ENCODE measurements at regions not wholly inside any gene's neighbourhood (a gene's known extent, or its start where the extent isn't known, plus 50 kb on each side); places are given as distances from the start of the nearest gene placed in this dataset.
A peak's percentile ranks its signal among the peaks of the same experiment; 100 is the strongest.

DNA sequence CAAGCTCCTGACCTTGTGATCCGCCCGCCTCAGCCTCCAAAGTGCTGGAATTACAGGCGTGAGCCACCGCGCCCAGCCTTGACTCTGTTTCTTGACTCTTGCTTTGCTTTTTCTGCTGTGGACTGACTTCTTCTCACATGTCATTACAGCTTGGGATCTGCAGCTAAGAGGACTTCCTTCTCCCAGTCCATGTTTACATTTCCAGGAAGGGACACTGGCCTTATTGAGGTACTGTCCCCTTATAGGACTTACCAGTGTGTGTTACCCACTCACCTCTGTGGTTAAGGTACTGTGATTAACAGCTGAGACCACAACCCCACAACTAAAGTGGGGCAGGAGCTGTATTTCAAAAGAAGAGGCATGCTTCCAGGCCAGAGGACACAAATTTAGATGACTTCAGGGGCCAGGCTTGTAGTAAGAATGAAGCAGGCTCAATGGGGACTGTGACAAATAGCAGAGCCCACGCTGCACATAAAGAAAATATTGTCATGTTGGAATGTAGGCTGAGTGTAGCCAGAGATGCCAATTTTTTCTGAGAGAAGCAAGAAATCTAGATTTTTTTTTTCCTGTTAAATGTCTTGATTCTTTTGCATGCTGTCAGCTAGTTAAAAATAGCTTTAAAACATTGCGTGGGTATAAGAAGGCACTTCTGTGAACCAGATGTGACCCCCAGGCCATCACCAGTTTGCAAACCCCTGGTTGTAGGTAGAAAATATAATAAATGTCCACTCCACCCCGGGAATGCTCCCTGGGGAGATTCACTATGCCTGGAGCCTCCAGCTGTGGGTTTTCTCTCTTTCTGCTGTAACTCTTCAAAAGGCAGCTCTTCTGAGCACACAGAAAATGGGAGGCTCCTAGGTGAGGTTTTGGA lies 75.0 kb downstream of the PTPDC1 start:
- no peak for DNase-seq (ENCODE audit: low read depth in 2 of 2)

DNA sequence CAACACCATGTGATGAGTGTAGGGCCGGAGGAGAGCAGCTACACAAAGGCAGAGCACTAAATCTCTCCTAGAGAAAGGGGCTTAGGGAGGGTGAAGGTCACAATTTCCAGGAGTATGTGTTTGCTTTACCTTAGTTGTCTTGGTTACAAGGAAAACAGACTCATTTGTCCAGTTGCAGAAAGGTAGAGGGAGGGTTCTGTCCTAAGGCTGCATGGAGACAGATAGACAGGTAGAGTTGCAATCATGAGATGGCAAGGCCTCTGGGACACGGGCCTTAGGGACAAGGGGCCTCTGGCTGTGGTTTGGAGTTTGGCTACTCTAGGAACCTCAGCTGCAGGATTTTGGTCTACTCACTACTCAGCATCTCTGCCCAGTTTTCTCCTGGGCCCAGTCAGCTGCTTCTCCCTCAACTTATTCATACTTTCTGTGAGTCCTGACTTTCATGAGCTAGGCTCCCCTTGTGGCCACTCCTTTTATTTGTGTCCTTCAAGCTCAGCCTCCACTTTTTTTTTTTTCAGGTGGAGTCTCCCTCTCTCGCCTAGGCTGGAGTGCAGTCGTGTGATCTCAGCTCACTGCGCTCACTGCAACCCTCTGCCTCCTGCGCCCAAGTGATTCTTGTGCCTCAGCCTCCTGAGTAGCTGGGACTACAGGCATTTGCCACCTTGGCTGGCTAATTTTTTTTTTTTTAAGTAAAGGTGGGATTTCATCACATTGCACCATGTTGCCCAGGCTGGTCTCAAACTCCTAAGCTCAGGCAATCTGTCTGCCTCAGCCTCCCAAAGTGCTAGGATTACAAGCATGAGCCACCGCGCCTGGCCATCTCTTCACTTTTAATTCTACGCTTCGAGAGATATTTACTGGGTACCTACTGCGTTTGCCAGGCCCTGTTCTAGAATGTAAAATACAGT lies 76.6 kb downstream of the PTPDC1 start:
- DNase-seq (ENCODE audit: low read depth in 2 of 2): no peak

DNA sequence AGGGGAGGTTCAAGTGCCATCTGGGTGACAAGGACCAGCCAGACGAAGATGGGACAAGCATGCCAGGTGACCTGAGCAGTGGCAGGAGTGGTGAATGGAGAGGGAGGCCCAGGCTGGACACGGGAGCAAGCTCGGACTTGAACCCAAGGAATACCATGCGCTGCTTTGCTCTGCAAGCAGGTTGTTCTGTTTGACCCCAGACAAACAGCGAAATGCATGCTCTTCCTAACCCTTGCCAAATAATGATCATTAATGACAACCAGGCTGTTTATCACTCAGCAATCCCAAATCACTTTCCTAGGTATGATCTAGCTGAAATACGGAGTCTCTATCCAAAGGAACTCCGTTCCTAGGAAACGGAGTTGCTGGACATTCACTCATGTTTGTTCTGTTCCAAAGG lies 77.4 kb downstream of the PTPDC1 start:
- no peak for DNase-seq (ENCODE audit: low read depth in 2 of 2)

DNA sequence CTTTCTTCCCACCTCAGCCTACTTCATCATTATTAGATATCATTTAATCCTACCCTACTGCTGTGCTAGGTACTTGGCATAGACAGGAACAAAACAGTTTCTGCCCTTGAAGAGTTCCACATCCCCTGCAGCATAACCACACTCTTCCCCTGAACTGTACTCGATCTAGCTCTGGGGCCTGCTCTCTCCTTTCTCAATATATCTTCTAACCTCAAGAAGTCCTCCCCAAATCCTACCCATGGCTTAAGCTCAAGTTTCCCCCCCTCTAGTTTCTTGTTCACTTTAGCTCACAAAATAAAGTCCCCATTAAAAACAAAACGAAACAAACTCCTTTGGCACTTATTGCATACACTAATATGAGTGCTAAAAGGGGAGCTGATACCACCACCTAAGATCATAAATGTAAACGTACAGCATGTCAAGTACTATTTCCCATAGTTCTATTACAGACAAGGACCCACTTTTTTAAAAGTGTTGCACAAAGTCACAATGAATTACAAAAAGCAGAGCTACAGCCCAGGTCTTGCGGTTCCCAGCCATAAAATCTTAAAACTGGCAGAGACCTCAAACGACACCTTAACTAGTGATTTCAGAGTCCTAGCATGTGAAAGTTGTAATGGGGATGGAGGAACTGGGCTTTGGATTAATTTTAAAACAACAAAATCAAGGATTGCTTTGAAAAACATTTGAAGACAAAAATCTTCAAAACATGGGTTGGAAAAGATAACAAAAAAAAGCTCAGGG lies 80.7 kb downstream of the PTPDC1 start:
- no peak for DNase-seq (ENCODE audit: low read depth in 2 of 2)

DNA sequence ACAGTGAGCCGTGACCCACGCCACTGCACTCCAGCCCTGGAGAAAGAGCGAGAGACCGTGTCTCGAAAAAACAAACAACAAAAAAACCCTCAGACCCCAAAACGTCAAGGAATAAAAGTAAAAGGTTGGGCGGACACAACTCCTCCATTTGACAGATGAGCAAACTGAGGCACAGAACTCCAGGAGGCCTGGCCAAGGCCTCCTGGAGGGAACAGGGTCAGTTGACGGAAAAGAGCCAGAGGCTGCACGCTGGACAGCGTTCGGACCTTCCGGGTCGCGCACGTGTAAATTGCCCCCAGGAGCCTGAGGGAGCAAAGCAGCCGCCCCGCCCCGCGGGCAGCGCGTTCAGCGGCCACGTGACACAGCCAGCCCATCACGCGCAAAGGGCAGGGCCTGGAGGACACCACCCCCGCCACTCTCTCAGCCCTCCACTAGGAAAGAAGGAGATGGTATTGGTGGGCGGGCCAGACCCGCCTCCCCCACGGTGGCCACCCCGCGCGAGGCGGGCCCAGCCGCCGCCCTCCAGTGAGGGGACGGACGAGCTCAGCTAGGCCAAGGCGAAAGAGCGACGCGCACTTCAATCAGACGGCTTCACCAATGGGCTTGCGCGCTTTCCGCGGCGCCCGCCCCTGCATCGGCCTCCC lies 81.5 kb downstream of the PTPDC1 start:
- DNase-seq (ENCODE audit: low read depth in 2 of 2): peak; percentile 91 to 96

DNA sequence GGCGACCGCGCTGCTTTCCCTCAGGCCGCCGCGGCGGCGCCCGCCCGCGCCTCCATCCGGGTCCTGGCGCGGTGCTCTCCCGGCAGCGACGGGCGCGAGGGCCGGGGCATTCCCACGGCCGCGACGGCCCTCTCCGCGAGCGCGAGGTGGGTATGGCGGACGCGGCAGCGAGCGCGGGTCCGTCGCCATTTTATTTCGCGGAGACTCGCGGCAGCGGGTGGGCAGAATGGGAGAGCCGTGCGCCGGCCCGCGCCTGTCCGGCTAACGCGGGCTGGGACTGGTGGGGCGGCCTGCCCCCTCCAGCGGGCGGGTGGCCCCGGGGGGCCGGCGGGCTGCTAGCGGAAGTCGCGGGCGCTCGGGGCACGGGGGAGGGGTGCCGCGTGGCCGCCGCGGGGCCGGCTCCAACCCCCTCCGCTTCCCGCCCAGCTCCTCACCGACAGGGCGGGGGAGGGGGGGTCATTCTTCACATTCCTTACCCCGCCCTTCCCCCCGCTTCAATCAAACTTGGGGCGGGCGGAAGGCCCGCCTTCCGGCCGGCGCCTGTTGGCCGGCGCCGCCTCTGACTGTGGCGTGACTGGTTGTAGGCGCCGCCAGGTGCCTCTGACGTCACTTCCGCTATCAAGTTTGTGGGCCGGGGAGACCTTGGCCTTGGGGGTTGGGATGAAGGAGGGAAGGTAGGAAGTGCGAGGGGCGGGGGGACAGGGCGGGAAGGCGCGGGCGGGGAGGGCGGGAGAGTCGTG lies 82.1 kb downstream of the PTPDC1 start:
- DNase-seq (ENCODE audit: low read depth in 2 of 2): peak; percentile 88 to 95

DNA sequence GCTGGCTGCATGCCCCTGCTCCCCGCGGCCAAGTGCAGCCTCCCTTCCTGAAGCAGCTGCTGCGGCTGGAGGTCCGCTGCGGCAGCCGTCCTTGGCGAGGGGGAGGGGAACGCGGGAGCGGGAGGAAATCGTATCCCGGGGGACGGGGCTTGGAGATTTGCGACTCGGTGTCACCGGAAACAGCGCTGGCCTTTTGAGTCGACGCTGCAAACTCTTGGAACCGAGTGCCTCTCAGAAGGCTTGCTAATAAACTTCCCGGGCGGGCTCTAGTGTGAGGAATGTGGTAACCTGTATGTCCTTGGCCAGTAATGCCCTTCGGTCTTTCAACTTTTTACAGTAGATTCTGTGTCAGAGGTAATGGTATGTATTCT lies 82.7 kb downstream of the PTPDC1 start:
- no peak for DNase-seq (ENCODE audit: low read depth in 2 of 2)

DNA sequence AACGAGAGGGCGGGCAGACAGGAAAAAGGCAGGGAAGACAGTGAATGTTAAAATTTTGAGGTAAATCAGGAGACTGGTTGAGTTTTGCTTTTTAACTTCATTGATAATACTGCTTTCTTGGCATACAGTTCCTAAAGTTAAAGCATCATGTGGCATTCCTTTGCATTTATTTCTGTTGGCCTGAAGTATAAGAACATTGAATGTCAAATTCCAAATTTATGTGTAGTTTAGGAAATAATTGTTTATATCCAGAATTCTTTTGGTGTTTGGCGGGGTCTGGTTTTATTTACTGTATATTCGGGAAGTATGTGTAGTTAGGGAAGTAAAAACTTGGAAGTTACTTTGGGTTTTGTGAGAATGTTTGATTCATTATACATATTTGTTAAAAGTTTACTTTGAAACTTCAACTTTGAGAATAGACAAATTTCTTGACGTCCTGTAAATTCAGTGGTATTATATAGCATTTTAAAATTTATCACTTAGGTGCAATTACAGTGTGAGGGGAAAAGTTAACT lies 83.2 kb downstream of the PTPDC1 start:
- no peak for DNase-seq (ENCODE audit: low read depth in 2 of 2)

DNA sequence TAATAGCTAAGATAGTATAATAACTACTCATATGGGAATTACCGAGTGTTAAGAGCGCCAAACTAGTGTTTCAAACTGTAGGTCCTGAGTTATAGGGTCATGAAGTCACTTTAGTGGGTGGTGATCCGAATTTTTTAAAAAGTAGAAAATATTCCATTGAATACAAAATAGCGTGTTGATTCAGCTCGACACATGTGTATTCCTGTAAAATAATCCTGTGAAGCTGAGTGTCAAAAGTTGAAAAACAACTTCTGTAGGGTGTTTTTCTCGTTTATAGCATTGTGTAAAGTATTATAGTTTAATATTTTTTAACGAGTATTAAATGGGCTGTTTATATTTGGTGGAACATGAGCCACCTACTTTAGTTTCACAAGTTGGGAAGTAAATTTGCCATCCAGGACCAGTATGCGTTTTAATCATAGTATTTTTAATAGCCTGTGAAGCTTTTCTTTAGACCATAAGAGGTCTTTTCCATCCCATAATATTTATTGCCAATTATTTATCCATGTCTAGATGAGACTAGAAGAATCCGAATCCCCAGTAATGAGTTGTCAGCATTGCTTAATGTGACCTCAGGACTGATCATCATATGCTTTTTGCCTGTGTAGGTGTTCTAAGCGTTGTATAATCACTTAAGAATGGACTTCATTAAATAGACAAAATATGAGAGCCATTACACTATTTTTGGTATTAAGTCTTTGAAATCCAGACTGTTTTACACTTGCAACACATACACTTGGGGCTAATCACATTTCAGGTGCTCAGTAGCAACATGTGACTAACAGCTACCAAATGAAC lies 84.1 kb downstream of the PTPDC1 start:
- no peak for DNase-seq (ENCODE audit: low read depth in 2 of 2)

DNA sequence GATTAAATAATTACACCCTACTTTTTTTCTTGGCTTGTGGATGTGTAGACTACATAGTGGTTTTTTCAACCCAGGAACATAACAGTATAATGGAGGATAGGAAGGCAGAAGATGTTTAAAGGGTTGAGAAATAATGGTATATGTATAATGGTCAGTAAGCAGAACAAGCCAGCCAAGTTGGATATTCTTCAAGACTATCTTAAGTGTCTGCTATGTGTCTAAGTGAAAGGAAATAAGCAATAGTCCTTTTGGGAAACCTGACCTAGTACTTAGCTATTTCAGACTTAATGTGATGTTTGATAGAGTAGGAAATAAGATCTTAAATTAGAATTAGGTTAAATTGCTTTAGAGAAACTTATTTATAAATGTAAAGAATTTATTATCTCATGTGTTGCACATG lies 85.7 kb downstream of the PTPDC1 start:
- no peak for DNase-seq (ENCODE audit: low read depth in 2 of 2)

DNA sequence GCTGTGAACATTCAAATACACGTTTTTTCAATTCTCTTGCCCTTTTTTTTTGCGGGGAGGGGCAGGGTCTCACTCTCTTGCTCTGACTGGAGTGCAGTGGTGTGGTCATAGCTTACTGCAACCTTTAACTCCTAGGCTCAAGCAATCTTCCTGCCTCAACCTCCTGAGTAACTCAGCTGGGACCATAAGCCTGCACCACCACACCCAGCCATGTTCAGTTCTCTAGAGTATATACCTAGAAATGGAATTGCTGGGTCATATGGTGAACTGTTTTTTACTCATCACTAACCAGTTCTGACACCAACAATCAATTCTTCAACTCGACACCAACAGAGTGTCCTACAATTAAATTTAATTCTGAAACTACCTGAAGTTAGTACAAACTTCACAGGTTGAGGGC lies 85.5 kb upstream of the ZNF169 start:
- DNase-seq (ENCODE audit: low read depth in 2 of 2): peak; percentile 14 to 38

DNA sequence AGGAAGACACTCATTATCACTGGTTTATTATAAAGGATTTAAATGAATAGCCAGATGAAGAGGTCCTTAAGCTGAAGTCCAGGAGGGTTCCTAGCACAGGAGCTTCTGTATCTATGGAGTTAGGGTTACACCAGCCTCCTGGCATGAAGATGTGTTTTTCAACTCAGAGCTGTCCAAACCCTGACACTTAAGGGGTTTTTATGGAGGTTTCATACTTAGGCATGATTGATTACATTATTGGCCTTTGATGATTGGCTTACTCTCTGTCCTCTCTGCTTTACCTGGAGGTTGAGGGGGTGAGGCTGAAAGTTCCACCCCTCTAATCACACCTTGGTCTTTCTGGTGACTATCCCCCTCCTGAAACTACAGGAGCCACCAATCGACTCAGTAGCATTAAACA lies 84.9 kb upstream of the ZNF169 start:
- DNase-seq (ENCODE audit: low read depth in 2 of 2): no peak

DNA sequence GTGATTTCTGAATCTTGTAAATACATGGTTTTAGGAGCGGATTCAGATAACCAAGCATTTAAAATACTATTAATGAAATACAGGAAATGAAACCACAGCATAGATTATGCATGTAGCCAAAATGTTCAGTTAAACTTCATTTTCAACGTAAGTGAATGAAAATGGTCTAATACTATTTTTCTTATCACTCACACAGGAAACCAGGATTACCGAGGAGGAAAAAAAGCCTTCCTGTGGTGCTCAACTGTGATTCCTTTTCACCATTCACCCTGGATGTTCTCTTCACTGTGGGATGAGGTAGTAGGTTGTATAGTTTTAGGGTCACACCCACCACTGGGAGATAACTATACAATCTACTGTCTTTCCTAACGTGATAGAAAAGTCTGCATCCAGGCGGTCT lies 83.4 kb upstream of the ZNF169 start:
- no peak for DNase-seq (ENCODE audit: low read depth in 2 of 2)

DNA sequence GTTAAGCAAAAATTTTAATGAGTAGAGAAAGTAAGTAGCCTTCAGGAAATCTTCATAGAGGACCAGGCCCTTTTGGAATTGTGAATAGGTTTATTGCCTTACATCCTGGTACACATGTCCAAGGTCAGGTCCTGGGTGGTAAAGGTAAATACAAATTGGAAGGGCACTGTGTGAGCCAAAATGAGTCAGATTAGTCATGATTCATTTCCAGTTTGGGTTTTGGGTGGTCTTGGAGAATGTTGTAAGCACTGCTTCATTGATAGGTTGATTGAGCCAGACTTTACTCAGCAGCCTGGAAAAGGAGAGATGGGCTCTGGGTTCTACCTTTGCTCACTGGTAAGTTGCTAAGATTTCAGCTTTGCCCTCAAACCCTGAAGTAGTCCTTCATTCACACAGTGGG lies 82.5 kb upstream of the ZNF169 start:
- DNase-seq (ENCODE audit: low read depth in 2 of 2): no peak

DNA sequence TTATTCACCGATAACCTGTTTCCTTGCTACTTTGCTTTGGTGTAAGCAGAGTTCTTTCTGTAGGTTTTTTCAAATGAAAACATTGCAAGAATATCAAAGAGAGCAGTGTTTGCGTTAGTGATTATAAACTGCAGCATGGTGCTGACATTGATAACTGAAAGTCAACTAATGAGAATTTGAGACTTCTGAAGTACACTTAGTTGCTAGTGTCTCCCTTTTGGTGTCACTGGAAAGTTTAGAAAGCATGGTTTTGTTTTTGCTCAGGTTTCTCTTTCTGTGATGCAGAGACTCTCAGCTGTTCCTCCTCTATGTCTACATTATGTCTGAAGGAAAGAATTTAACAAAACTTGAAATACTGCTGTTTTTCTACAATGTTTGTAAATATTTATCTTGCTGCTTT lies 80.2 kb upstream of the ZNF169 start:
- no peak for DNase-seq (ENCODE audit: low read depth in 2 of 2)

DNA sequence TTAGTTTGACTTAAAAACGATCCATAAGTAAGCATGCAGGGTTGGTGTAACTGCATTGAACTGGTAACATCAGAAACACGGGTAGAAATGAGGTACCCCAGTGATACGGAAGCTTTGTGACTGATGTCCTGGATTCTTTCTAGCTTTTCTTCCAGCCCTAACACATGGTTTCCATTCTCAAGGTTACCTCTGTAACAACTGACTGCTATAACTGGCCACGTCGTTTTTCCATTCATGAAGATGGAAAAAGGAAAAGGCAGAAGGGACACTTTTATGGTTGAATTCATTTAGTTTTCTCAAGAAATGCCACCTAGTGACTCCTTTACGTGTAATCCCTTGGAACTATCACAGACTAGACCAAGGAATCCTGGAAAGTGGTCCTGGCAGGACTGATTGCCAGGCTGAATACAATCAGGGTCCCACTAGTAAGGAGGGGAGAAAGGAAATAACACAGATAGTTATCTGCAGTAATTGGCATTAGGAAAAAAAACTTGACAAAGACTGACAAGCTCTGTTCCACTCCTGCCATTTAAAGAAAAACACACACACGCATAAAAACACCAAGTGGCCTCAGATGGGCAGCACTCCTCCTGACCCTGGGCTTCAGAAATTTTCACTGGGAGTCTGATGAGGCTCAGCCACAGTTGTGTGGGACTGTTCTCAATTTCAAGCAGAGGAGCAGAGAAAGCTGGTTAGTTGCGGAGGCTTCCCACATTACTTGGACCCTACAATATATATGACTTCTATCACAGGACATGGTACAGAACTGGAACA lies 77.5 kb upstream of the ZNF169 start:
- DNase-seq (ENCODE audit: low read depth in 2 of 2): no peak

DNA sequence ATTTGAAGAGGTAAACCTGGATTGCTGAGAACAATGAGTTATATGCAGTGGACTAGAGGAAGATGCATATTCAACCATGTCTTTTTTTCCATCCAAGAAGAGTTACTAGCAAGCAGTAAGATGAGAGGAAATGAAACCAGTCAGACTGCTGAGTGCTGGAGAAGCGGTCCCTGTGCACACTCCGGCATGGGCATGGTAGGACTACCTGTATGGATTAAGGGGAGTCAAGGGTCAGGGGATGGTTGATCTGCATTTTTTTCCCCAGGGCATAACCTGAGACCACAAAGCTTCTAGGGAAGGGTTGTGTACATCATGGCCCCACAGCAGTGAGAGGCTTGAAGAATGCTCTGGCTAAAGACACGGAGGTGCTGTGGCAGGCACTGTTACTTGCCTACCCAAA lies 76.6 kb upstream of the ZNF169 start:
- no peak for DNase-seq (ENCODE audit: low read depth in 2 of 2)

DNA sequence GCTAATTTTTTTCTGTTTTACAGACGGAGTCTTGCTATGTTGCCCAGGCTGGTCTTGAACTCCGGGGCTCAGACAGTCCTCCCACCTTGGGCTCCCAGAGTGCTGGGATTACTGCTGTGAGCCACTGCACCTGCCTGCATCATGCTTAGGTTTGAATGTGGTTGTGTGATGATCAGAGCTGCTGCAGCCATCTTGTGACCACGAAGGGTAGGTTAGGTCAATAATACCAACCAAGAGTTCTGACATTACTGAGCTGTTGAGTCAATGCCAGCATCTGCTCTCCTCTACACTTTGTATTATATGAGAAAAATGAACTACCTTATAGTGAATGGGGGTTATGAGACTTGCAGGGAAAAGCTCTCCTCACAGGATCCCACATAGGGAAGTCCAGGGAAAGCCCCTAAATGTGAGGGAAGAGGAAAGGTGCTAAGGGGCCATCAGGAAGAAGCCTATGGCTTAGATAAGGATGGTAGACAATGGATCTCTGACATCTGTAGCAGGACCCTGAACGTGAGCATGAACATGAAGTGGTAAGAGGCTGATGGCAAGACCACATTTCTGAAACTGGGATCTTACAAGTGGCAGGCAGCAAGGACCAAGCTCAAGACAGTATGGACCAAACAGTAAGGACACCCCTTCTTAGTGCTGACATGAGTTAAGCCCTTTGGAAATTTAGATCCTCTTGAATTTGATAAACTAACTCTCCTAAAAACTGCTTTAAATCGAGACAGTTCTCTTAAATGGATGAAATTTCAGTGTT lies 75.7 kb upstream of the ZNF169 start:
- DNase-seq (ENCODE audit: low read depth in 2 of 2): no peak

All from stimulated activated CD4-positive, alpha-beta T cell treated with anti-CD3 and anti-CD28 coated beads, Interleukin-4, amount 100 ng/mL, for 48 hours (primary cell).